ENCODE measurements at regions not wholly inside any gene's neighbourhood (a gene's known extent, or its start where the extent isn't known, plus 50 kb on each side); places are given as distances from the start of the nearest gene placed in this dataset.

- no peak for DNase-seq (ENCODE audit: low read depth)
- no peak overlapping the region for H3K4me3 ChIP-seq (ENCODE audit: low read depth, low read length)
- TF ChIP-seq CTCF (IDR thresholded peaks at IDR 0.05; ENCODE audit: insufficient read depth, low read depth, low read length), result no peak
Measured at GRCh38 chr9:12403721-12404120, 289.5 kb upstream of the TYRP1 start.

GRCh38 chr9:12413986-12414385 lies 279.2 kb upstream of the TYRP1 start:
- TF ChIP-seq CTCF (IDR thresholded peaks at IDR 0.05; ENCODE audit: insufficient read depth, low read depth, low read length), result no peak
- H3K4me3 ChIP-seq (ENCODE audit: low read depth, low read length), result no peak overlapping the region
- DNase-seq (ENCODE audit: low read depth), result no peak

- DNase-seq (ENCODE audit: low read depth), result no peak
- no peak overlapping the region for H3K4me3 ChIP-seq (ENCODE audit: low read depth, low read length)
- TF ChIP-seq CTCF (IDR thresholded peaks at IDR 0.05; ENCODE audit: insufficient read depth, low read depth, low read length), result no peak
Measured at GRCh38 chr9:12414514-12414913, 278.7 kb upstream of the TYRP1 start.

- no peak for TF ChIP-seq CTCF (IDR thresholded peaks at IDR 0.05; ENCODE audit: insufficient read depth, low read depth, low read length)
- no peak for DNase-seq (ENCODE audit: low read depth)
- no peak overlapping the region for H3K4me3 ChIP-seq (ENCODE audit: low read depth, low read length)
Measured at GRCh38 chr9:12415361-12415760, 277.8 kb upstream of the TYRP1 start.

GRCh38 chr9:12416716-12417115 lies 276.5 kb upstream of the TYRP1 start:
- TF ChIP-seq CTCF (IDR thresholded peaks at IDR 0.05; ENCODE audit: insufficient read depth, low read depth, low read length), result no peak
- no peak overlapping the region for H3K4me3 ChIP-seq (ENCODE audit: low read depth, low read length)
- no peak for DNase-seq (ENCODE audit: low read depth)

- DNase-seq (ENCODE audit: low read depth), result no peak
- no peak overlapping the region for H3K4me3 ChIP-seq (ENCODE audit: low read depth, low read length)
- TF ChIP-seq CTCF (IDR thresholded peaks at IDR 0.05; ENCODE audit: insufficient read depth, low read depth, low read length), result no peak
Measured at GRCh38 chr9:12424243-12424642, 268.9 kb upstream of the TYRP1 start.
